ENCODE measurements at regions not wholly inside any gene's neighbourhood (a gene's known extent, or its start where the extent isn't known, plus 50 kb on each side); places are given as distances from the start of the nearest gene placed in this dataset.

GRCh38 chr12:29867823-29868222 is 84.1 kb upstream of the TMTC1 start (continued):
- no peak for TF ChIP-seq ZBTB33 (IDR thresholded peaks at IDR 0.05)
- no peak for TF ChIP-seq SP1 (IDR thresholded peaks at IDR 0.05)

GRCh38 chr12:29863665-29864064 is 79.9 kb upstream of the TMTC1 start:
- H3K4me1 ChIP-seq (ENCODE audit: control insufficient read depth in 4 of 4, insufficient read depth in 4 of 4, low read length in 3 of 4): no peaks in the 10 kb centered on the region
- TF ChIP-seq ZBTB33 (IDR thresholded peaks at IDR 0.05) (no peak), YY1 (IDR thresholded peaks at IDR 0.05) (no peak), FOXA2 (IDR thresholded peaks at IDR 0.05) (no peak), JUND (IDR thresholded peaks at IDR 0.05) (no peak), GABPA (IDR thresholded peaks at IDR 0.05 in 1 of 2, conservative IDR thresholded peaks at IDR 0.05 in 1 of 2) (no peak), ATF3 (IDR thresholded peaks at IDR 0.05) (no peak), EGR1 (IDR thresholded peaks at IDR 0.05; ENCODE audit: low read depth in 2 of 2) (no peak), SP1 (IDR thresholded peaks at IDR 0.05) (no peak), HNF4G (IDR thresholded peaks at IDR 0.05) (no peak), HNF4A (conservative IDR thresholded peaks at IDR 0.05) (no peak)
- H3K27me3 ChIP-seq (ENCODE audit: control insufficient read depth in 4 of 4, insufficient read depth in 4 of 4, low read length in 3 of 4): no peaks in the 10 kb centered on the region
- H3K36me3 ChIP-seq (ENCODE audit: control insufficient read depth in 4 of 4, insufficient read depth in 3 of 4, low read depth in 1 of 4, low read length in 3 of 4): no peaks in the 10 kb centered on the region
- DNase-seq (ENCODE audit: low spot score): no peak
- no peak overlapping the region for H3K27ac ChIP-seq (ENCODE audit: low read depth in 1 of 2, low read length in 2 of 2)
- no peak overlapping the region for H3K9ac ChIP-seq (ENCODE audit: low read depth in 1 of 2, low read length in 2 of 2)
- 35% methylated on average over 1 of the region's 1 CpG for WGBS
- no peak overlapping the region for H3K4me3 ChIP-seq (ENCODE audit: low read depth in 1 of 3, low read length in 3 of 3)
- H3K9me3 ChIP-seq (ENCODE audit: control insufficient read depth in 4 of 4, low read length in 3 of 4): no peaks in the 10 kb centered on the region

GRCh38 chr12:29858270-29858786 is 74.6 kb upstream of the TMTC1 start:
- WGBS: 70% methylated on average over 2 of the region's 2 CpGs
- no peaks in the 10 kb centered on the region for H3K27me3 ChIP-seq (ENCODE audit: control insufficient read depth in 4 of 4, insufficient read depth in 4 of 4, low read length in 3 of 4)
- no peak for TF ChIP-seq FOXA1 (IDR thresholded peaks at IDR 0.05)
- no peak for TF ChIP-seq NR2F2 (IDR thresholded peaks at IDR 0.05)
- no peak for TF ChIP-seq YY1 (IDR thresholded peaks at IDR 0.05)
- TF ChIP-seq TAF1 (conservative IDR thresholded peaks at IDR 0.05): no peak
- no peak for TF ChIP-seq SP1 (IDR thresholded peaks at IDR 0.05)
- TF ChIP-seq REST (IDR thresholded peaks at IDR 0.05): no peak
- no peak for TF ChIP-seq EGR1 (IDR thresholded peaks at IDR 0.05; ENCODE audit: low read depth in 2 of 2)
- no peaks in the 10 kb centered on the region for H3K36me3 ChIP-seq (ENCODE audit: control insufficient read depth in 4 of 4, insufficient read depth in 3 of 4, low read depth in 1 of 4, low read length in 3 of 4)
- no peak overlapping the region for H3K27ac ChIP-seq (ENCODE audit: low read depth in 1 of 2, low read length in 2 of 2)
- H3K4me3 ChIP-seq (ENCODE audit: low read depth in 1 of 3, low read length in 3 of 3): no peak overlapping the region
- DNase-seq (ENCODE audit: low spot score): no peak
- H3K9ac ChIP-seq (ENCODE audit: low read depth in 1 of 2, low read length in 2 of 2): no peak overlapping the region
- H3K9me3 ChIP-seq (ENCODE audit: control insufficient read depth in 4 of 4, low read length in 3 of 4): no peaks in the 10 kb centered on the region
- no peaks in the 10 kb centered on the region for H3K4me1 ChIP-seq (ENCODE audit: control insufficient read depth in 4 of 4, insufficient read depth in 4 of 4, low read length in 3 of 4)
